ENCODE measurements at regions not wholly inside any gene's neighbourhood (a gene's known extent, or its start where the extent isn't known, plus 50 kb on each side); places are given as distances from the start of the nearest gene placed in this dataset.
"Not testable (repeated sequence)": the region's sequence is repeated elsewhere in the genome, so short reads cannot be mapped to it uniquely, and the experiment has no call there.

DNA sequence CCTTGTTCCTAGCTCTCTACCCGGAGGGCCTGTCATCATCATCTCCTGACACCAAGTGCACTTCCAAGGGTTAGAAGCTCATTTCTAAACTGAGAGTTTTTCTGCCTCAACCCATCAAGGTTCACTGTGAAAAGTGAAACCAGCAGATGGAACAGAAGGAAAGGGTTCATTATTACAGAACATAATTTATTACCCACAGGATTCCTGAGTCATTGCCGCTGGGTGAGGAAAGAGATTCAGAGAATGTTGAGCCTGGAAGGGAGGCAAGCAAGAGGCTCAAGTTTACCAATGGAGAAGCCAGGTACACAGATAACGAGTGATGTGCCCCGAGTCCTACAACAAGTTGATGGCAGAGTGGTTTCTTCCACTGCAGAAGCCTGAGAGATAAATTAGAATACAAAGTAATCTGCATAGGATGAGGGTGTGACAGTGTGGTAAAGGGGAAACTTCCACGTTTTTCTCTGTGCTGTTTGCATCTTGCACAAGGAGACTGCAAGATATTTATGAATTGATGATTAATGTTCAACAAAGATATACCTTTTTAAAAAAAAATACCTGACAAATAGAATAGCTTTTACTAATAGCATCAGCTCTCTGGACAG lies 80.5 kb upstream of the SETMAR start:
- DNase-seq (ENCODE audit: low spot score) = no peak

DNA sequence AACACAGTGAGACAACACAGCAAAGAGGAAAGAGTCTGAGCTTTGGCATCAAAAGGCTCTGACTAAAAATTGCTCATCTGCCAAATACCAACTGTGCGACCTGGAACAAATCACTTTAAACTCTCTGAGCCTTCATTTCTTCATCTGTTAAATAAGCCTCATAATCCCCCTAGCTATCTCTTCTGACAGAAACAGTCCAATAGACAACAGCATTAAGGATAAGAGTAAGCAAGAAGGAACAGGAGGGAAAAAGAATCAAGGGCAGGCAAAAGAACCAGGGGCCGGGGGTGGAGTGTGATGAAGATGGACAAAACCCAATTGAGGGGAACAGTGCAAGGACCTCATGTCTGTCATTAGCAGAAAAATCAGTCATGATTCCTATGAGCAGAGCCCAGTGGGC lies 79.4 kb upstream of the SETMAR start:
- no peak for DNase-seq (ENCODE audit: low spot score)

DNA sequence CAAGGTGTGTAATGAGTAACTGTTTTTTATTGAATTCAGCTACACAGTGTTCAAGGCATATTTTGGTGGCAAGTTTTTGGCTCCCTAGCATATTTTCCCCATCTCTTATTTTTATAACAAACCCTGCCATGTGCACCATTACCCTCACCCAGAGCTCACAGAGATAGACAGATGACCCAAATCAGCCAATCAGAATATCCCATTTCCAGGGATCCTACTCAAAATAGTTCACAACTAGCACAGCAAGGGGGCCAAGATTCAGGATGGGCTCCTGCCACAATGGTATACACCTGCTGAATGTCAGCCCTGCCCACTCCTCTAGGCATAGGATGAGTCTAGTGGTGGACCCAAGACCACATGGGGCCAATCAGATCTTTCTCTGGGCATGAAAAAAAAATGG lies 78.8 kb upstream of the SETMAR start:
- DNase-seq (ENCODE audit: low spot score) = no peak

DNA sequence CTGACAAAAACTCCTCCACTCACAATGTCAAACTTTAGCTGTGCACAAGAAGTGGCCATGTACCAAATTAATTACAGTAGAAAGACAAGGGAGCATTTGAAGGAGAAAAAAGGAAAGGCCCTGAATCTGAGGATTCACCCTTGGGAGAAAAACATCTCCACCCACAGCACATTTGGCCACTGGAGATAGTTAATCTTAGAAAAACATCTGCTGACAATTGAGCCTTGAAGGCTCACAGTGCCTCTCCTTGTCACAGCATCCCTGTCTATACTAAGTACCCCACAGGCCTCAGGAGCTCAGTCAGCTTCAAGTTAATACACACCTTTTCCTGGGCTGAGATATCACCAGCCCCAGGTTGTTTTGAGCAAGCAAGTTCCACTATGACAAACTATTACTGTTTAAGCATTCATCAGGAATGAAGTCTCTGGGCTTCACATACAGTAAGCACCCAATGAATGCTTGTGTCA lies 78.1 kb upstream of the SETMAR start:
- DNase-seq (ENCODE audit: low spot score) = no peak

DNA sequence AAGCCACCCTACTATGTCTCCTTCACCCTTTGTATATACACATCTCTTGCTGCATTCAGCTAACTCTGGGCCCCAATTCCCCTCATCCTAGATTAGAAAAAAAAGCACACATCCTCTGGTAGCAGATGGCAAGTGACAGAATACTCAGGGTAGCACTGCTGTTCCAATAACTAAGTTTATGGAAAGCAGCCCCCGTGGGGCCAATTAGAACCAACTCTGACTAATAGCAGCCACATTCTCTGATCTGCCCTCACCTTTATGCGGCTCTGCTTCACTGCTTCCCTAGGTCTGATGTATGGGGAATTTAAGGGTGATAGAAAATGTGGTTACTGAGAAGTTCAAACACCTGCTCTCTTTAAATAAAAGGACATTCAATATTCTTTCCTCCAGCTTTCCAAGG lies 74.9 kb upstream of the SETMAR start:
- DNase-seq (ENCODE audit: low spot score) = no peak

DNA sequence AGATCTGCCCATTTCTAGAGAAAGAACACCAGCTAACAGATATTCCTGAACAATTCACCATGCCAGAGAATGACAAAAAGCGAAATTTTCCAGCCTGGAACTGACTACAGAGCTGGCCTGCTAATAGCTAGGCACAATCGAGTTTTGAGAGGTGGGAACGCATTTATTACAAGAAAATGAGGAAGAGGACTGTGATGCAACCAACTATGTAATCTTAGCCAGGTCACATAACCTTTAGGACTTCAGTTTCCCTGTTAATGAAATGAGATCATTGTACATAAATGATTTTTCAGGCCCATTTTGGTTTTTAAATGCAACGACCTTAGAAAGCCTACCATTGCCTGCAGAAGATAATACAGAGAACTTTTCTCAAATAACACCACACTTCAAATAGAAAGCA lies 72.1 kb upstream of the SETMAR start:
- no peak for DNase-seq (ENCODE audit: low spot score)

DNA sequence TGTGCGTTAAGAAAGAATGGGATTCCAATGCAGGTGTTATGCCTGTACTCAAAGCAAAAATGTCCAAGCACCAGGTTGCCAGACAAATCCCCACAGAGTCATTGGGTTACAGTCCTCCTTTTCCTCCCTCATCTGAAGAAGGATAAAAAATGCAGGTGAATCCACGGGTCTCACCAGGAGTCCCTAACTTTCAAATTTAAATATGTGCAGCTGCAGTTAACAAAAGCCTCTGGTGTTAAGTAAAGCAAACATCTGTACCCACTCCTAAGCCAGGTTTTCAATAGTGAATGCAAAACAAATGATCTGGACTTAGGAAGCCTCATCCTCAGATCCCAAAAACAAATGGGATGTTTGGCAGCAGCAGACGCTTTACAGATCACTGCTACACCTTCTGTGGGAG lies 70.4 kb upstream of the SETMAR start:
- no peak for DNase-seq (ENCODE audit: low spot score)

DNA sequence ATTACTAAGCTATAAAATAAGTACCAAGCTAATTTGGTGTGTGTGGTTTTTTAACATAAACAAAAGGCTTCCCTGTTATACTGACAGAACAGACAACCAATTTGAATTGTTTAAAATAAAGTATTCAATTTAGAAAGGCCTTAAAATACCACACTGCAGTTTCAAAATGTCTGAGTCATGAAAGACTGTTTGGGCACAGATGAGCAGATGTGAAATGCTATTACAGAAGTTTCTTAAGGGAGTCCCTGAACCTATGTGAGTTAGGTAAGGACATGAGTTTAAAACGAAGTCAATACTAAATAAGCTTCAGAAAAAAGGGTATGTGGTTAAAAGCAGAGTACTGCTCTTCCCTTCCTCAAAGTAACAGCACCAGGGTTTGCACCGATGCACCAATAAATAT lies 69.7 kb upstream of the SETMAR start:
- no peak for DNase-seq (ENCODE audit: low spot score)

DNA sequence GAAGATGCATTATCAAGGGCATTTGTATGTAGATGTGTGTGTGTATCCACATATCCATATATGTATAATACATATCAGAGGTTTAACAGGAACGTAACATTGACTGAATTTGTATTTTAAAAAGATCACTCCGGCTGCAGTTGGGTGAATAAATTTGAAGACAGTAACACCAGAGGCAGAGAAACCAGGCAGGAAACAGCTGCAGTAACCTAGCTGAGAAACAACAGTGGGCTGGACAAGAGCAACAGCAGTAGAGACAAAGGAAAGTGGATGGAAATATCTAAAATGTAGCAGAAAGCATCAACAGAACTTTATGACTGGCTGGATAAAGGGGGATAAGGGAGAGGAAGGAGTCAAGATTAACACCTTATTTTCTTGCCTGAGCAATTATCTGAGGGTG lies 68.3 kb upstream of the SETMAR start:
- no peak for DNase-seq (ENCODE audit: low spot score)

DNA sequence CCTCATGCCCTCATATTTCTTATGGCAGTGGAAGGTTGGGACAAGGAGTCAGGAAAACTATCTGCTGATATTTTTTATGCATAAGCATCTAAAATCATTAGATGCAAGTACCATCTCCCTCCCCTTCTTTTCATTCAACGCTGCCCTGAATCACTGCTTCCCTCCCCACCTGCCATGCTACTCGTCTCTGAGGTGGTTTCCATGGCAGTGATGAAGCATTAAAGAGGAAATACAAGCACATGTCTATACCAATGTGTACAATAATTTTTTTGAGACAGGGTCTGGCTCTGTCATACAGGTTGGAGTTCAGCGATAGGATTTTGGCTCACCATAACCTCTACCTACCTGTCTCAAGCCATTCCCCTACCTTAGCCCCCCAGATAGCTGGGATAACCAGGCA lies 67.5 kb upstream of the SETMAR start:
- no peak for DNase-seq (ENCODE audit: low spot score)

DNA sequence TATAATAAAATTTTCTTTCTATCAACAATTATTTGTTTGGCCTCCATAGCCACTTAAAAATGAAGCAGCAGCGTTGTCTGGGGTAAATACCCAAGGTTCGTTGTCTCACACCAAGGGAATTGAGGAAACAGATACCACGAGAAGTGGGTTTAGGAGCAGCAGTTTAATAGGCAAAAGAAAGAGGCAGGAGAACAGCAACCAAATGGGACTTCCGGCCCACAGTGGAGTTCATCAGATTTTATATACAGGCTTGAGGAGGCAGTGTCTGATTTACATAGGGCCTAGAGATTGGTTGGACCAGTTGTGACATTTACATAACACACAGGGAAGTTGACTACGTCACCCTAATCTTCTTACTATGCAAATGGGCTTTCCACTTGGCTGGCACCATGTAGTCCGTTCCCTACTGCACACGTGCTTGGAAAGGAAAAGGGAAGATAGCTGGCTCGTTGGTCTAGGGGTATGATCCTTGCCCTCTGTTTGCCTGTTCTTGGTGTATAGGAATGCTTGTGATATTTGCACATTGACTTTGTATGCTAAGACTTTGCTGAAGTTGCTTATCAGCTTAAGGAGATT lies 61.5 kb upstream of the SETMAR start:
- no peak for DNase-seq (ENCODE audit: low spot score)

DNA sequence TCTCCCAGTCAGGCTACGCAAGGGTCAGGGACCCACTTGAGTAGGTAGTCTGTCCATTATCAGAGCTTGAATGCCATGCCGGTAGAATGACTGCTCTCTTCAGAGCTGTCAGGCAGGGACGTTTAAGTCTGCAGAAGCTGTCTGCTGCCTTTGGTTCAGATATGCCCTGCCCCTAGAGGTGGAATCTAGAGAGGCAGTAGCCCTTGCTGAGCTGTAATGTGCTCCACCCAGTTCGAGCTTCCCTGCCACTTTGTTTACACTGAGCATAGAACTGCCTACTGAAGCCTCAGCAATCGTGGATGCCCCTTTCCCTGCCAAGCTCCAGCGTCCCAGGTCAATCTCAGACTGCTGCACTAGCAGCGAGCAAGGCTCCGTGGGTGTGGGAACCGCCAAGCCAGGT lies 57.5 kb upstream of the SETMAR start:
- DNase-seq (ENCODE audit: low spot score) = no peak

DNA sequence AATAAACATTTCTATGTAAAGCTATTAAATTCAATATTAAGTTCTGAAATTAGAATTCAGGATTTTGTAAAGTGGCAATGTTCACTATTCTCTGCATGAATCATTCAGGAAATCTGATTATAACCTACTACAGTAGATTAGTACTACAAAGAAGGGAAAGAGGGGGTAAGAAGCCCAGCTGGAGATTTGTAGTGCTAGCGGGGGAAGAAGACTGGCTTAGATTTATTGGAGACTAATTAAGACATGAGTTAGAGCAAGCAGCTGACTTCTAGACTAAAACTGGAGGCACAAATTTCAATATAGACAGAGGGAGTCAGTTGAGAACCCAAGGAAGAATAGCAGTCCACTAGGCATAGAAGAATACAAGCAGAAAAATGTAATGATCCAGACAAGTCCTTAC lies 55.8 kb upstream of the SETMAR start:
- no peak for DNase-seq (ENCODE audit: low spot score)

DNA sequence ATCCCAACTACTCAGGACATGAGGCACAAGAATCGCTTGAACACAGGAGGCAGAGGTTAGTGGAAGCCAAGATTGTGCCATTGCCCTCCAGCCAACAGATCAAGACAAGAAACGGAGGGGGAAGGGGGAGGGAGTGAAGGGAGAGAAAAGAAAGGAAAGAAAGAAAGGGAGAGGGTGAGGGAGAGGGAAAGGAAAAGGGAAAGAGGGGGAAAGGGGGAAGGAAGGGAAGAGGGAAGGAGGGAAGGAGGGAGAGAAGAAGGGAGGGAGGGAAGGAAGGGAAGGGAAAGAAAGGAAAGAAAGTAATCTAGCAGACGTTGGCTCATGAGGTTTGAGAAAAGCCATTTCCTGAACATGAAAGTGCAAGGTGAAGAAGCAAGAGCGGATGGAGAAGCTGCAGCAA lies 53.1 kb upstream of the SETMAR start:
- DNase-seq (ENCODE audit: low spot score) = no peak

DNA sequence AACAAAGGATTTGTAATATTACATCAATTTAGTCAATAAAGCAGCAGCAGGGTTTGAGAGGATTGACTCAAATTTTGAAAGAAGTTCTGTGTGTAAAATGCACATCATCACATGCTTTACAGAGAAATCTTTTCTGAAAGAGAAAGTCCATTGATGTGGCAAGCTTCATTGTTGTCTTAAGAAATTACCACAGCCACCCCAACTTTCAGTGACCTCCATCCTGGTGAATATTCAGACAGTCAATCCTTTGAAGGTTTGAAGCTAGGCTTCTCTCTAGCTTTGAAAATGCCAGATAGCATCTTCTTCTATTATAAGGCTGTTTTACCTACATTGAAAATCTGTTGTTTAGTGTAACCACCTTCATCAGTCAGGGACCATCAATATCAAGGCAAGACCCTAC lies 51.8 kb upstream of the SETMAR start:
- no peak for DNase-seq (ENCODE audit: low spot score)

DNA sequence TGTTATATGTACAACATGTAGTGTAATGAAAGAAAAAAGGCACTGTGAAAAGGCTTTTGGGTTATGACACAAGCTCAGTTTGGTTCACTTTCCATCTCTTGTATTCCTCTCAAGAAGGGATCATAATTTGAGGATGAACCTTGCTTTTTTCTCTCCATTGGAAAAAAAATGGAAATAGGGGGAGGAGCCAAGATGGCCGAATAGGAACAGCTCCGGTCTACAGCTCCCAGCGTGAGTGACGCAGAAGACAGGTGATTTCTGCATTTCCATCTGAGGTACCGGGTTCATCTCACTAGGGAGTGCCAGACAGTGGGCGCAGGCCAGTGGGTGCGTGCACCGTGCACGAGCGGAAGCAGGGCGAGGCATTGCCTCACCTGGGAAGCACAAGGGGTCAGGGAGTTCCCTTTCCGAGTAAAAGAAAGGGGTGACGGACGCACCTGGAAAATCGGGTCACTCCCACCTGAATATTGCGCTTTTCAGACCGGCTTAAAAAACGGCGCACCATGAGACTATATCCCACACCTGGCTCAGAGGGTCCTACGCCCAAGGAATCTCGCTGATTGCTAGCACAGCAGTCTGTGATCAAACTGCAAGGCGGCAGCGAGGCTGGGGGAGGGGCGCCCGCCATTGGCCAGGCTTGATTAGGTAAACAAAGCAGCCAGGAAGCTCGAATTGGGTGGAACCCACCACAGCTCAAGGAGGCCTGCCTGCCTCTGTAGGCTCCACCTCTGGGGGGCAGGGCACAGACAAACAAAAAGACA lies 49.9 kb upstream of the SETMAR start:
- DNase-seq (ENCODE audit: low spot score) = not testable (repeated sequence)

Data from ureter (tissue), 1 donor.